Hepatocyte (in vitro differentiated cells): ENCODE measurements at regions not wholly inside any gene's neighbourhood (a gene's known extent, or its start where the extent isn't known, plus 50 kb on each side); places are given as distances from the start of the nearest gene placed in this dataset.

Source experiments
- DNase-seq: peaks from one replicate; pipeline ENCODE4 v3.0.0-alpha.2; 2016; ENCODE audit warnings: low spot score
- H2AFZ ChIP-seq: fragments of 200-600 bp; sonication (generic); 2 replicates; pipeline ENCODE4 v1.6.0; 2016; ENCODE audit warnings: antibody characterized with exemption, mild to moderate bottlenecking
- H3K27ac ChIP-seq: fragments of 200-600 bp; sonication (generic); 2 replicates; pipeline ENCODE4 v1.5.1; 2016; ENCODE audit warnings: mild to moderate bottlenecking
- H3K27me3 ChIP-seq: fragments of 200-600 bp; sonication (generic); 2 replicates; pipeline ENCODE4 v1.6.1; 2016
- H3K36me3 ChIP-seq: fragments of 200-600 bp; sonication (generic); replicated peaks from 2 replicates; pipeline ENCODE4 v1.5.1; 2016; ENCODE audit warnings: low read depth; ENCODE audit not compliant: insufficient read depth
- H3K4me1 ChIP-seq: fragments of 200-600 bp; sonication (generic); 2 replicates; pipeline ENCODE4 v1.5.1; 2016; ENCODE audit warnings: mild to moderate bottlenecking, moderate library complexity; ENCODE audit not compliant: insufficient read depth
- H3K4me2 ChIP-seq: fragments of 200-600 bp; sonication (generic); 2 replicates; pipeline ENCODE4 v1.6.0; 2016
- H3K4me3 ChIP-seq: fragments of 200-600 bp; sonication (generic); 2 replicates; pipeline ENCODE4 v1.5.1; 2016; ENCODE audit warnings: mild to moderate bottlenecking
- H3K79me2 ChIP-seq: fragments of 200-600 bp; sonication (generic); 2 replicates; pipeline ENCODE4 v1.6.0; 2017; ENCODE audit warnings: mild to moderate bottlenecking
- H3K9me2 ChIP-seq: fragments of 200-600 bp; sonication (generic); replicated peaks from 2 replicates; pipeline ENCODE4 v1.6.0; 2017; ENCODE audit warnings: mild to moderate bottlenecking; ENCODE audit not compliant: insufficient read depth
- H3K9me3 ChIP-seq: fragments of 200-600 bp; sonication (generic); 2 replicates; pipeline ENCODE4 v1.5.1; 2016; ENCODE audit warnings: low read depth, mild to moderate bottlenecking
- H4K20me1 ChIP-seq: fragments of 200-600 bp; sonication (generic); 2 replicates; pipeline ENCODE4 v1.6.0; 2016; ENCODE audit warnings: mild to moderate bottlenecking; ENCODE audit not compliant: insufficient read depth, poor library complexity, severe bottlenecking
- EZH2 ChIP-seq: fragments of 200-600 bp; sonication (generic); IDR thresholded peaks from 2 replicates; pipeline ENCODE4 v1.6.1; 2016; ENCODE audit warnings: antibody characterized with exemption, mild to moderate bottlenecking, borderline replicate concordance
- EZH2phosphoT487 ChIP-seq: fragments of 200-600 bp; sonication (generic); IDR thresholded peaks from one replicate; pipeline ENCODE4 v1.6.1; 2018; ENCODE audit warnings: antibody characterized with exemption, mild to moderate bottlenecking, low read depth, moderate library complexity; ENCODE audit not compliant: unreplicated experiment, severe bottlenecking
- WGBS: methylation state at CpG from one replicate; pipeline ENCODE4 v1.1.6; 2016; ENCODE audit warnings: low lambda C conversion rate; ENCODE audit errors: missing lambda C conversion rate; 5-methylcytosine and 5-hydroxymethylcytosine counted together
- TF ChIP-seq, protein P1 (sequence below): fragments of 200-600 bp; sonication (generic); IDR thresholded peaks from 2 replicates; pipeline ENCODE4 v1.5.1; 2016; ENCODE audit warnings: antibody characterized with exemption, mild to moderate bottlenecking; ENCODE audit not compliant: poor library complexity

GRCh38 chr10:29205787-29206186 lies 83.1 kb upstream of the LYZL1 start:
- Histone ChIP-seq H3K27me3 (no peaks in the 10 kb centered on the region), H2AFZ (no peak overlapping the region), H4K20me1 (no peaks in the 10 kb centered on the region), H3K4me3 (no peak overlapping the region), H3K4me2 (no peak overlapping the region), H3K9me3 (no peaks in the 10 kb centered on the region), H3K36me3 (no peaks in the 10 kb centered on the region), H3K27ac (no peak overlapping the region), H3K4me1 (peaks cover 10% of the 10 kb centered on the region), H3K79me2 (no peaks in the 10 kb centered on the region), H3K9me2 (no peaks in the 10 kb centered on the region)
- TF ChIP-seq EZH2 (no peak), EZH2phosphoT487 (no peak)
- TF ChIP-seq, protein P1, sequence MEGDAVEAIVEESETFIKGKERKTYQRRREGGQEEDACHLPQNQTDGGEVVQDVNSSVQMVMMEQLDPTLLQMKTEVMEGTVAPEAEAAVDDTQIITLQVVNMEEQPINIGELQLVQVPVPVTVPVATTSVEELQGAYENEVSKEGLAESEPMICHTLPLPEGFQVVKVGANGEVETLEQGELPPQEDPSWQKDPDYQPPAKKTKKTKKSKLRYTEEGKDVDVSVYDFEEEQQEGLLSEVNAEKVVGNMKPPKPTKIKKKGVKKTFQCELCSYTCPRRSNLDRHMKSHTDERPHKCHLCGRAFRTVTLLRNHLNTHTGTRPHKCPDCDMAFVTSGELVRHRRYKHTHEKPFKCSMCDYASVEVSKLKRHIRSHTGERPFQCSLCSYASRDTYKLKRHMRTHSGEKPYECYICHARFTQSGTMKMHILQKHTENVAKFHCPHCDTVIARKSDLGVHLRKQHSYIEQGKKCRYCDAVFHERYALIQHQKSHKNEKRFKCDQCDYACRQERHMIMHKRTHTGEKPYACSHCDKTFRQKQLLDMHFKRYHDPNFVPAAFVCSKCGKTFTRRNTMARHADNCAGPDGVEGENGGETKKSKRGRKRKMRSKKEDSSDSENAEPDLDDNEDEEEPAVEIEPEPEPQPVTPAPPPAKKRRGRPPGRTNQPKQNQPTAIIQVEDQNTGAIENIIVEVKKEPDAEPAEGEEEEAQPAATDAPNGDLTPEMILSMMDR = no peak
- 28% methylated on average over 5 of the region's 5 CpGs for WGBS
- DNase-seq = no peak

DNA sequence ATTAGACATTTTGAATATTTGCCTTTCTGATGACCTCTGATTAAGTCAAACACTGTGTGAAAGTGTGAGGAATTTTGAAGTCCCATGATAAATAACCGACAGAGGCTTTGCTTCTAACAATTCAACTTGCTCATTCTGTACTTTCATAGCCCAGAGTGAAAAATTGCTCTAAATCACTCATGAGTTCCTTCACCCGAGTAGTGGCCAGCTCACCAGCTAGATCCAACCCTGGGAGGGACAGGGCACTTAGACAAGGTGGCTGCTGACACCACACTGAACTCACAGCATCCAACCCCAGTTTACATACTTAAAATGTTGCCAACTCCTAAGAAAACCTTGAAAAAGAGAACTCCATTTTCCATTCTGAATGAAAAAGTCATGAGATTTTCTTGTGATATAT lies 80.0 kb upstream of the LYZL1 start:
- Histone ChIP-seq H2AFZ (no peak overlapping the region), H3K27me3 (no peaks in the 10 kb centered on the region), H4K20me1 (no peaks in the 10 kb centered on the region), H3K27ac (no peak overlapping the region), H3K4me3 (no peak overlapping the region), H3K4me1 (peaks cover 7% of the 10 kb centered on the region), H3K4me2 (no peak overlapping the region), H3K9me3 (no peaks in the 10 kb centered on the region), H3K9me2 (no peaks in the 10 kb centered on the region), H3K79me2 (no peaks in the 10 kb centered on the region), H3K36me3 (no peaks in the 10 kb centered on the region)
- TF ChIP-seq, protein P1 = no peak
- TF ChIP-seq EZH2 (no peak), EZH2phosphoT487 (no peak)
- 46% methylated on average over 2 of the region's 2 CpGs for WGBS
- no peak for DNase-seq

- H3K4me2 ChIP-seq = no peak overlapping the region
- H4K20me1 ChIP-seq = no peaks in the 10 kb centered on the region
- no peaks in the 10 kb centered on the region for H3K36me3 ChIP-seq
- TF ChIP-seq EZH2 (no peak), EZH2phosphoT487 (no peak)
- TF ChIP-seq, protein P1 = no peak
- no peaks in the 10 kb centered on the region for H3K4me1 ChIP-seq
- H3K9me3 ChIP-seq = no peaks in the 10 kb centered on the region
- no peak overlapping the region for H2AFZ ChIP-seq
- no peaks in the 10 kb centered on the region for H3K9me2 ChIP-seq
- no peak overlapping the region for H3K27ac ChIP-seq
- H3K4me3 ChIP-seq = no peak overlapping the region
- no peaks in the 10 kb centered on the region for H3K27me3 ChIP-seq
- no peaks in the 10 kb centered on the region for H3K79me2 ChIP-seq
- DNase-seq = no peak
Measured at GRCh38 chr10:29209830-29210229, 79.0 kb upstream of the LYZL1 start.

- TF ChIP-seq, protein P1 = no peak
- TF ChIP-seq EZH2phosphoT487 = no peak
- TF ChIP-seq EZH2 = no peak
- 92% methylated on average over 2 of the region's 2 CpGs for WGBS
Measured at GRCh38 chr10:29210266-29210868, 78.5 kb upstream of the LYZL1 start.

More at GRCh38 chr10:29210266-29210868, 78.5 kb upstream of the LYZL1 start:
- no peak for DNase-seq
- no peak overlapping the region for H3K4me2 ChIP-seq
- no peaks in the 10 kb centered on the region for H4K20me1 ChIP-seq
- H3K4me3 ChIP-seq = no peak overlapping the region
- no peaks in the 10 kb centered on the region for H3K27me3 ChIP-seq
- H2AFZ ChIP-seq = no peak overlapping the region
- no peaks in the 10 kb centered on the region for H3K4me1 ChIP-seq
- no peaks in the 10 kb centered on the region for H3K9me2 ChIP-seq
- no peaks in the 10 kb centered on the region for H3K36me3 ChIP-seq
- H3K9me3 ChIP-seq = no peaks in the 10 kb centered on the region
- H3K79me2 ChIP-seq = no peaks in the 10 kb centered on the region
- H3K27ac ChIP-seq = no peak overlapping the region
